ENCODE measurements at regions not wholly inside any gene's neighbourhood (a gene's known extent, or its start where the extent isn't known, plus 50 kb on each side); places are given as distances from the start of the nearest gene placed in this dataset.

- TF ChIP-seq ATF3 (IDR thresholded peaks at IDR 0.05) = no peak
- TF ChIP-seq POLR2A (IDR thresholded peaks at IDR 0.05; ENCODE audit: borderline replicate concordance, extremely low read depth, insufficient read depth, insufficient read length) = no peak
Measured at GRCh38 chr2:43076676-43077075, 149.7 kb downstream of the ZFP36L2 start.
